ENCODE measurements at regions not wholly inside any gene's neighbourhood (a gene's known extent, or its start where the extent isn't known, plus 50 kb on each side); places are given as distances from the start of the nearest gene placed in this dataset.

DNA sequence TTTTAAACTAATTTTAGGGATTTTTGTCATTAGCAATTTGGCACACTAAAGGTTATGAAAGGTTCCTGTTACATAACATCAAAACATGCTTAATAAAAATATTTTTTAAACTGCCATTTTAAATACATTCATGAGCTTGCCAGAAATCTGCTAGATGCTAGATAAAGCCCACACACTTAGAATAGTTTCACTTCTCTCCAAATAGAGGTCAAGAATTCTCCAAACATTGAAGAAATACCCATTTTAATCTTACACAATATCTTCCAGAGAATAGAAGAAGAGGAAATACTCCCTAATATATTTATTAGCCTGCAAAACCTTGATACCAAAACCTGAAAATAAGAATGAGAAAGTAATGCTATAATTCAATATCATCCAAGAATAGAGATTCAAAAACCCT, 247.5 kb downstream of the PTH2R start:
- TF ChIP-seq, protein P1, sequence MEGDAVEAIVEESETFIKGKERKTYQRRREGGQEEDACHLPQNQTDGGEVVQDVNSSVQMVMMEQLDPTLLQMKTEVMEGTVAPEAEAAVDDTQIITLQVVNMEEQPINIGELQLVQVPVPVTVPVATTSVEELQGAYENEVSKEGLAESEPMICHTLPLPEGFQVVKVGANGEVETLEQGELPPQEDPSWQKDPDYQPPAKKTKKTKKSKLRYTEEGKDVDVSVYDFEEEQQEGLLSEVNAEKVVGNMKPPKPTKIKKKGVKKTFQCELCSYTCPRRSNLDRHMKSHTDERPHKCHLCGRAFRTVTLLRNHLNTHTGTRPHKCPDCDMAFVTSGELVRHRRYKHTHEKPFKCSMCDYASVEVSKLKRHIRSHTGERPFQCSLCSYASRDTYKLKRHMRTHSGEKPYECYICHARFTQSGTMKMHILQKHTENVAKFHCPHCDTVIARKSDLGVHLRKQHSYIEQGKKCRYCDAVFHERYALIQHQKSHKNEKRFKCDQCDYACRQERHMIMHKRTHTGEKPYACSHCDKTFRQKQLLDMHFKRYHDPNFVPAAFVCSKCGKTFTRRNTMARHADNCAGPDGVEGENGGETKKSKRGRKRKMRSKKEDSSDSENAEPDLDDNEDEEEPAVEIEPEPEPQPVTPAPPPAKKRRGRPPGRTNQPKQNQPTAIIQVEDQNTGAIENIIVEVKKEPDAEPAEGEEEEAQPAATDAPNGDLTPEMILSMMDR (optimal IDR thresholded peaks at IDR 0.05 in 1 of 3, IDR thresholded peaks at IDR 0.05 in 1 of 3, conservative IDR thresholded peaks at IDR 0.05 in 1 of 3; ENCODE audit: extremely low read depth in 1 of 3, insufficient read depth in 2 of 3, low read length in 3 of 3) = no peak
- no peak for TF ChIP-seq EZH2 (IDR thresholded peaks at IDR 0.05; ENCODE audit: low read length)

All from keratinocyte (primary cell).